T-helper 2 cell (primary cell): ENCODE measurements at regions not wholly inside any gene's neighbourhood (a gene's known extent, or its start where the extent isn't known, plus 50 kb on each side); places are given as distances from the start of the nearest gene placed in this dataset.
"Not testable (repeated sequence)": the region's sequence is repeated elsewhere in the genome, so short reads cannot be mapped to it uniquely, and the experiment has no call there.

ENCODE experiments used
- DNase-seq, 5 experiments: peaks; one replicate each; pipeline versions ENCODE4 v3.0.0 to v3.0.0-alpha.2; 2012 to 2022

- no peak for DNase-seq
Observed at GRCh38 chrX:39484159-39485068, 613.3 kb downstream of the BCOR start.

GRCh38 chrX:39487166-39487968 is 610.4 kb downstream of the BCOR start:
- DNase-seq, result no peak

- DNase-seq, result no peak
Observed at GRCh38 chrX:39487969-39488330, 609.8 kb downstream of the BCOR start.

- peak in 3 of 5 experiments; percentile 20 to 83 (median 41) for DNase-seq
Observed at GRCh38 chrX:39491548-39492297, 606.0 kb downstream of the BCOR start.

GRCh38 chrX:39492497-39493162 is 605.1 kb downstream of the BCOR start:
- DNase-seq, result no peak

GRCh38 chrX:39493168-39493567 is 604.6 kb downstream of the BCOR start:
- no peak for DNase-seq

GRCh38 chrX:39497117-39497516 is 600.6 kb downstream of the BCOR start:
- not testable (repeated sequence) for DNase-seq

- no peak for DNase-seq
Observed at GRCh38 chrX:39497702-39498265, 600.0 kb downstream of the BCOR start.

- no peak for DNase-seq
Observed at GRCh38 chrX:39499996-39500395, 597.8 kb downstream of the BCOR start.

- DNase-seq, result no peak
Observed at GRCh38 chrX:39501822-39502221, 595.9 kb downstream of the BCOR start.

- DNase-seq, result no peak
Observed at GRCh38 chrX:39502486-39502885, 595.3 kb downstream of the BCOR start.

GRCh38 chrX:39504227-39504626 is 593.5 kb downstream of the BCOR start:
- DNase-seq, result no peak

- no peak for DNase-seq
Observed at GRCh38 chrX:39504850-39505259, 592.9 kb downstream of the BCOR start.

GRCh38 chrX:39506131-39506530 is 591.6 kb downstream of the BCOR start:
- no peak for DNase-seq

GRCh38 chrX:39507034-39507433 is 590.7 kb downstream of the BCOR start:
- no peak for DNase-seq

- no peak for DNase-seq
Observed at GRCh38 chrX:39507617-39508299, 590.0 kb downstream of the BCOR start.

GRCh38 chrX:39508300-39508692 is 589.5 kb downstream of the BCOR start:
- peak in 1 of 5 experiments; percentile 76 for DNase-seq

GRCh38 chrX:39509157-39509556 is 588.6 kb downstream of the BCOR start:
- no peak for DNase-seq

GRCh38 chrX:39513836-39514235 is 583.9 kb downstream of the BCOR start:
- no peak for DNase-seq

GRCh38 chrX:39514801-39515200 is 583.0 kb downstream of the BCOR start:
- DNase-seq, result no peak

GRCh38 chrX:39516427-39516841 is 581.3 kb downstream of the BCOR start:
- no peak for DNase-seq
